ENCODE measurements at regions not wholly inside any gene's neighbourhood (a gene's known extent, or its start where the extent isn't known, plus 50 kb on each side); places are given as distances from the start of the nearest gene placed in this dataset.

- Mint-ChIP-seq H3K27ac (no peak overlapping the region), H3K4me3 (no peak overlapping the region), H3K4me1 (peaks cover 7% of the 10 kb centered on the region; the same call in 1 of the 2 replicates), H3K36me3 (no peaks in the 10 kb centered on the region), H3K27me3 (ENCODE audit: low read depth) (no peaks in the 10 kb centered on the region), H3K9me3 (peaks cover 7% of the 10 kb centered on the region)
- TF ChIP-seq ESRRA (CRISPR knock-in tag; IDR thresholded peaks at IDR 0.05; ENCODE audit: borderline replicate concordance) (no peak), NR3C1 (CRISPR knock-in tag; conservative IDR thresholded peaks at IDR 0.05; ENCODE audit: low read depth) (no peak)
- ATAC-seq (no peak), DNase-seq (ENCODE audit: low spot score) (no peak)
- POLR2A ChIA-PET = no interaction called here
- CTCF ChIA-PET = no interaction called here
Observed at GRCh38 chr12:25866586-25867378, 91.7 kb upstream of the RASSF8 start.

- POLR2A ChIA-PET = no interaction called here
- CTCF ChIA-PET = no interaction called here
- Mint-ChIP-seq H3K27ac (no peak overlapping the region), H3K4me1 (peaks cover 7% of the 10 kb centered on the region; the same call in 1 of the 2 replicates), H3K4me3 (no peak overlapping the region), H3K27me3 (ENCODE audit: low read depth) (no peaks in the 10 kb centered on the region), H3K36me3 (no peaks in the 10 kb centered on the region), H3K9me3 (peaks cover 7% of the 10 kb centered on the region)
- DNase-seq (ENCODE audit: low spot score) (no peak), ATAC-seq (no peak)
- TF ChIP-seq ZNF396 (CRISPR knock-in tag; IDR thresholded peaks at IDR 0.05; ENCODE audit: borderline replicate concordance) = no peak
- no peak for TF ChIP-seq JAZF1 (CRISPR knock-in tag; IDR thresholded peaks at IDR 0.05)
- TF ChIP-seq RORB (CRISPR knock-in tag; IDR thresholded peaks at IDR 0.05) = no peak
- no peak for TF ChIP-seq AR (CRISPR knock-in tag; IDR thresholded peaks at IDR 0.05)
- TF ChIP-seq KAT7 (CRISPR knock-in tag; IDR thresholded peaks at IDR 0.05; ENCODE audit: borderline replicate concordance) = no peak
- no peak for TF ChIP-seq NFATC4 (CRISPR knock-in tag; IDR thresholded peaks at IDR 0.05)
- no peak for TF ChIP-seq ARID4B (CRISPR knock-in tag; IDR thresholded peaks at IDR 0.05; ENCODE audit: borderline replicate concordance)
- no peak for TF ChIP-seq JUN (CRISPR knock-in tag; IDR thresholded peaks at IDR 0.05)
- no peak for TF ChIP-seq SMAD4 (CRISPR knock-in tag; IDR thresholded peaks at IDR 0.05)
- TF ChIP-seq ZNF423 (CRISPR knock-in tag; IDR thresholded peaks at IDR 0.05) = no peak
Observed at GRCh38 chr12:25868193-25868592, 90.3 kb upstream of the RASSF8 start.

GRCh38 chr12:25872137-25872536, 86.3 kb upstream of the RASSF8 start:
- CTCF ChIA-PET = no interaction called here

More at GRCh38 chr12:25872137-25872536, 86.3 kb upstream of the RASSF8 start:
- ATAC-seq (no peak), DNase-seq (ENCODE audit: low spot score) (no peak)
- Mint-ChIP-seq H3K4me3 (no peak overlapping the region), H3K27ac (no peak overlapping the region), H3K27me3 (ENCODE audit: low read depth) (no peaks in the 10 kb centered on the region; the same call in 1 of the 2 replicates), H3K36me3 (no peaks in the 10 kb centered on the region), H3K9me3 (peaks cover 7% of the 10 kb centered on the region), H3K4me1 (peaks cover 11% of the 10 kb centered on the region)
- POLR2A ChIA-PET = no interaction called here
- TF ChIP-seq ZNF423 (CRISPR knock-in tag; IDR thresholded peaks at IDR 0.05) = no peak
